OCI-LY3 (cell line): ENCODE measurements at regions not wholly inside any gene's neighbourhood (a gene's known extent, or its start where the extent isn't known, plus 50 kb on each side); places are given as distances from the start of the nearest gene placed in this dataset.

Experiments used
- H2AFZ ChIP-seq: fragments of 200-600, 300-600 bp; shearing (Covaris generic); 2 replicates; pipeline ENCODE4 v1.6.0; 2014; ENCODE audit warnings: antibody characterized with exemption, low read depth, low read length
- H3K27ac ChIP-seq: fragments of 200-600, 300-600 bp; sonication (generic); 2 replicates; pipeline ENCODE4 v1.5.1; 2014; ENCODE audit warnings: mild to moderate bottlenecking, low read length, moderate library complexity, mixed read lengths
- H3K27me3 ChIP-seq: fragments of 200-600, 300-600 bp; sonication (generic); 2 replicates; pipeline ENCODE4 v1.6.1; 2014; ENCODE audit warnings: low read depth, low read length, mixed read lengths
- H3K36me3 ChIP-seq: fragments of 200-600, 300-600 bp; sonication (generic); replicated peaks from 2 replicates; pipeline ENCODE3; 2014; ENCODE audit warnings: low read depth, low read length, mixed read lengths
- H3K4me1 ChIP-seq: fragments of 300-600, 200-600 bp; sonication (generic); 2 replicates; pipeline ENCODE4 v1.6.1; 2014; ENCODE audit warnings: low read length, mixed read lengths
- H3K4me2 ChIP-seq: fragments of 200-600, 300-600 bp; sonication (generic); 2 replicates; pipeline ENCODE4 v1.6.1; 2014; ENCODE audit warnings: low read length, mixed read lengths
- H3K4me3 ChIP-seq: fragments of 300-600, 200-600 bp; sonication (generic); 2 replicates; pipeline ENCODE4 v1.5.1; 2014; ENCODE audit warnings: antibody characterized with exemption, mild to moderate bottlenecking, low read length, moderate library complexity
- H3K79me2 ChIP-seq: fragments of 300-600, 200-600 bp; shearing (Covaris generic); 2 replicates; pipeline ENCODE4 v1.6.1; 2014; ENCODE audit warnings: mild to moderate bottlenecking, low read length, mixed read lengths
- H3K9ac ChIP-seq: fragments of 300-600, 200-600 bp; shearing (Covaris generic); 2 replicates; pipeline ENCODE4 v1.6.0; 2014; ENCODE audit warnings: mild to moderate bottlenecking, low read length, moderate library complexity
- H3K9me3 ChIP-seq: fragments of 200-600, 300-600 bp; shearing (Covaris generic); 2 replicates; pipeline ENCODE4 v1.6.1; 2014; ENCODE audit warnings: low read length, mixed read lengths; ENCODE audit not compliant: insufficient read depth
- H4K20me1 ChIP-seq: fragments of 200-600, 300-600 bp; sonication (generic); 2 replicates; pipeline ENCODE4 v1.6.1; 2016; ENCODE audit warnings: low read length, mixed read lengths; ENCODE audit not compliant: insufficient read depth
- CTCF ChIP-seq: fragments of 200-600, 300-600 bp; sonication (generic); IDR thresholded peaks from 2 replicates; pipeline ENCODE4 v1.5.1; 2014; ENCODE audit warnings: antibody characterized with exemption, low read length, low read depth
- EZH2phosphoT487 ChIP-seq: fragments of 200-600 bp; shearing (Covaris generic); IDR thresholded peaks from 2 replicates; pipeline ENCODE4 v1.6.1; 2018; ENCODE audit warnings: antibody characterized with exemption, mixed run types, low read depth

- Histone ChIP-seq H3K36me3 (no peaks in the 10 kb centered on the region), H3K4me2 (no peak overlapping the region), H3K4me3 (no peak overlapping the region), H3K27me3 (no peaks in the 10 kb centered on the region), H4K20me1 (no peaks in the 10 kb centered on the region), H3K79me2 (no peaks in the 10 kb centered on the region), H3K9me3 (no peaks in the 10 kb centered on the region; the same call in 1 of the 2 replicates), H3K9ac (no peak overlapping the region), H3K27ac (no peak overlapping the region), H3K4me1 (no peaks in the 10 kb centered on the region), H2AFZ (no peak overlapping the region)
- TF ChIP-seq CTCF (no peak), EZH2phosphoT487 (no peak)
These were observed 676.9 kb upstream of the ADGRL4 start for GRCh38 chr1:79683420-79683819.

- Histone ChIP-seq H3K27me3 (no peaks in the 10 kb centered on the region), H3K4me1 (no peaks in the 10 kb centered on the region), H3K36me3 (no peaks in the 10 kb centered on the region), H3K9ac (no peak overlapping the region), H3K27ac (no peak overlapping the region), H3K79me2 (no peaks in the 10 kb centered on the region), H3K4me2 (no peak overlapping the region), H3K9me3 (no peaks in the 10 kb centered on the region; the same call in 1 of the 2 replicates), H3K4me3 (no peak overlapping the region), H2AFZ (no peak overlapping the region), H4K20me1 (no peaks in the 10 kb centered on the region)
- TF ChIP-seq EZH2phosphoT487 (no peak), CTCF (no peak)
These were observed 675.9 kb upstream of the ADGRL4 start for GRCh38 chr1:79682478-79682877.

- Histone ChIP-seq H3K9me3 (no peaks in the 10 kb centered on the region; the same call in 1 of the 2 replicates), H3K79me2 (no peaks in the 10 kb centered on the region), H3K4me1 (no peaks in the 10 kb centered on the region), H3K9ac (no peak overlapping the region), H3K4me2 (no peak overlapping the region), H3K27me3 (no peaks in the 10 kb centered on the region), H3K4me3 (no peak overlapping the region), H4K20me1 (no peaks in the 10 kb centered on the region), H2AFZ (no peak overlapping the region), H3K27ac (no peak overlapping the region), H3K36me3 (no peaks in the 10 kb centered on the region)
- TF ChIP-seq EZH2phosphoT487 (no peak), CTCF (peak; percentile 28)
These were observed 674.9 kb upstream of the ADGRL4 start for GRCh38 chr1:79681382-79681781.

- H2AFZ ChIP-seq, result no peak overlapping the region
- H3K4me1 ChIP-seq, result no peaks in the 10 kb centered on the region
- H4K20me1 ChIP-seq, result no peaks in the 10 kb centered on the region
- no peak overlapping the region for H3K9ac ChIP-seq
- no peak overlapping the region for H3K4me3 ChIP-seq
- H3K27me3 ChIP-seq, result no peaks in the 10 kb centered on the region
- no peaks in the 10 kb centered on the region; the same call in 1 of the 2 replicates for H3K9me3 ChIP-seq
- H3K4me2 ChIP-seq, result no peak overlapping the region
- no peak for TF ChIP-seq CTCF
- TF ChIP-seq EZH2phosphoT487, result no peak
- H3K27ac ChIP-seq, result no peak overlapping the region
- H3K79me2 ChIP-seq, result no peaks in the 10 kb centered on the region
- no peaks in the 10 kb centered on the region for H3K36me3 ChIP-seq
These were observed 673.4 kb upstream of the ADGRL4 start for GRCh38 chr1:79679916-79680315.
